ENCODE measurements at regions not wholly inside any gene's neighbourhood (a gene's known extent, or its start where the extent isn't known, plus 50 kb on each side); places are given as distances from the start of the nearest gene placed in this dataset.
"Not testable (repeated sequence)": the region's sequence is repeated elsewhere in the genome, so short reads cannot be mapped to it uniquely, and the experiment has no call there.

- no peaks in the 10 kb centered on the region for H3K36me3 Mint-ChIP-seq (ENCODE audit: low read depth)
- no peak overlapping the region for H3K4me3 Mint-ChIP-seq (ENCODE audit: unreplicated experiment)
- no peak for DNase-seq (ENCODE audit: low spot score)
- peaks cover 2% of the 10 kb centered on the region for H3K27me3 Mint-ChIP-seq (ENCODE audit: low read depth)
- H3K27ac Mint-ChIP-seq (ENCODE audit: unreplicated experiment) = no peak overlapping the region
- no peak for TF ChIP-seq CTCF (IDR thresholded peaks at IDR 0.05)
- peaks cover 4% of the 10 kb centered on the region for H3K4me1 Mint-ChIP-seq (ENCODE audit: low read depth)
- H3K9me3 Mint-ChIP-seq (ENCODE audit: low read depth) = no peaks in the 10 kb centered on the region
These were observed 164.4 kb upstream of the GSE1 start for GRCh38 chr16:85448557-85449190.

- H3K4me3 Mint-ChIP-seq (ENCODE audit: unreplicated experiment) = no peak overlapping the region
- peaks cover 2% of the 10 kb centered on the region for H3K27me3 Mint-ChIP-seq (ENCODE audit: low read depth)
- no peak for TF ChIP-seq CTCF (IDR thresholded peaks at IDR 0.05)
- no peak overlapping the region for H3K27ac Mint-ChIP-seq (ENCODE audit: unreplicated experiment)
- H3K4me1 Mint-ChIP-seq (ENCODE audit: low read depth) = peaks cover 4% of the 10 kb centered on the region
- no peaks in the 10 kb centered on the region for H3K9me3 Mint-ChIP-seq (ENCODE audit: low read depth)
- no peaks in the 10 kb centered on the region for H3K36me3 Mint-ChIP-seq (ENCODE audit: low read depth)
- no peak for DNase-seq (ENCODE audit: low spot score)
These were observed 163.8 kb upstream of the GSE1 start for GRCh38 chr16:85449191-85449884.

GRCh38 chr16:85449885-85450245 is 163.3 kb upstream of the GSE1 start:
- no peak overlapping the region for H3K27ac Mint-ChIP-seq (ENCODE audit: unreplicated experiment)
- H3K4me1 Mint-ChIP-seq (ENCODE audit: low read depth) = peaks cover 4% of the 10 kb centered on the region
- no peak overlapping the region for H3K4me3 Mint-ChIP-seq (ENCODE audit: unreplicated experiment)
- no peaks in the 10 kb centered on the region for H3K36me3 Mint-ChIP-seq (ENCODE audit: low read depth)
- no peak for DNase-seq (ENCODE audit: low spot score)
- H3K27me3 Mint-ChIP-seq (ENCODE audit: low read depth) = peaks cover 2% of the 10 kb centered on the region
- H3K9me3 Mint-ChIP-seq (ENCODE audit: low read depth) = no peaks in the 10 kb centered on the region
- TF ChIP-seq CTCF (IDR thresholded peaks at IDR 0.05) = no peak

- H3K27ac Mint-ChIP-seq (ENCODE audit: unreplicated experiment); H3K9me3 Mint-ChIP-seq (ENCODE audit: low read depth); H3K36me3 Mint-ChIP-seq (ENCODE audit: low read depth); H3K4me3 Mint-ChIP-seq (ENCODE audit: unreplicated experiment); DNase-seq (ENCODE audit: low spot score); H3K4me1 Mint-ChIP-seq (ENCODE audit: low read depth); H3K27me3 Mint-ChIP-seq (ENCODE audit: low read depth): not testable (repeated sequence)
These were observed 162.0 kb upstream of the GSE1 start for GRCh38 chr16:85451142-85451541.

GRCh38 chr16:85451641-85452363 is 161.3 kb upstream of the GSE1 start:
- TF ChIP-seq CTCF (IDR thresholded peaks at IDR 0.05) = no peak
- Mint-ChIP-seq H3K9me3 (ENCODE audit: low read depth) (no peaks in the 10 kb centered on the region), H3K4me1 (ENCODE audit: low read depth) (peaks cover 4% of the 10 kb centered on the region), H3K27me3 (ENCODE audit: low read depth) (peaks cover 4% of the 10 kb centered on the region), H3K27ac (ENCODE audit: unreplicated experiment) (no peak overlapping the region), H3K4me3 (ENCODE audit: unreplicated experiment) (no peak overlapping the region), H3K36me3 (ENCODE audit: low read depth) (no peaks in the 10 kb centered on the region)
- DNase-seq (ENCODE audit: low spot score) = no peak

Measured in chondrocyte (in vitro differentiated cells).